Subcutaneous abdominal adipose tissue (tissue), 5 donors: ENCODE measurements at regions not wholly inside any gene's neighbourhood (a gene's known extent, or its start where the extent isn't known, plus 50 kb on each side); places are given as distances from the start of the nearest gene placed in this dataset.

Experiments
- H3K27ac ChIP-seq: one replicate; pipeline ENCODE4 v1.7.0; 2013; ENCODE audit warnings: low read depth, mild to moderate bottlenecking, inconsistent platforms, low read length, moderate library complexity
- H3K27me3 ChIP-seq, 5 donors: one replicate each; pipeline ENCODE4 v1.7.0; 2013; ENCODE audit warnings: low read length in 5 of 5, inconsistent platforms in 1 of 5; ENCODE audit not compliant: control insufficient read depth in 5 of 5, insufficient read depth in 4 of 5
- H3K36me3 ChIP-seq, 5 donors: one replicate each; pipeline ENCODE4 v1.7.0; 2013; ENCODE audit warnings: low read length in 5 of 5; ENCODE audit not compliant: control insufficient read depth in 5 of 5, insufficient read depth in 5 of 5
- H3K4me1 ChIP-seq, 5 donors: one replicate each; pipeline ENCODE4 v1.7.0; 2013; ENCODE audit warnings: low read length in 5 of 5, mild to moderate bottlenecking in 3 of 5, moderate library complexity in 1 of 5; ENCODE audit not compliant: control insufficient read depth in 5 of 5, insufficient read depth in 5 of 5
- H3K4me3 ChIP-seq, 5 donors: one replicate each; pipeline ENCODE4 v1.7.0; 2013; ENCODE audit warnings: low read length in 5 of 5, low read depth in 1 of 5
- H3K9ac ChIP-seq, 5 donors: one replicate each; pipeline ENCODE4 v1.7.0; 2013; ENCODE audit warnings: low read length in 5 of 5, mild to moderate bottlenecking in 4 of 5, moderate library complexity in 3 of 5
- H3K9me3 ChIP-seq, 5 donors: one replicate each; pipeline ENCODE4 v1.7.0; 2013; ENCODE audit warnings: low read length in 5 of 5; ENCODE audit not compliant: control insufficient read depth in 5 of 5
- donor health status: healthy.
- donor health status: healthy.
- donor health status: healthy.
- donor health status: healthy.
- donor health status: healthy.

GRCh38 chr10:61839916-61840315 lies 61.6 kb upstream of the ARID5B start:
- H3K36me3 ChIP-seq, result no peaks in the 10 kb centered on the region
- H3K27me3 ChIP-seq, result no peaks in the 10 kb centered on the region
- H3K9ac ChIP-seq, result no peak overlapping the region
- H3K27ac ChIP-seq, result no peak overlapping the region
- H3K4me1 ChIP-seq, result peaks cover 2 to 26% (median 12%) of the 10 kb centered on the region in 5 donors
- H3K4me3 ChIP-seq, result no peak overlapping the region
- no peaks in the 10 kb centered on the region for H3K9me3 ChIP-seq

GRCh38 chr10:61840403-61840802 lies 61.1 kb upstream of the ARID5B start:
- Histone ChIP-seq H3K9me3 (no peaks in the 10 kb centered on the region), H3K27ac (no peak overlapping the region), H3K36me3 (no peaks in the 10 kb centered on the region), H3K9ac (no peak overlapping the region), H3K4me1 (peaks cover 0 to 22% (median 11%) of the 10 kb centered on the region in 5 donors), H3K4me3 (no peak overlapping the region), H3K27me3 (no peaks in the 10 kb centered on the region)

GRCh38 chr10:61841338-61841875 lies 60.1 kb upstream of the ARID5B start:
- Histone ChIP-seq H3K4me3 (no peak overlapping the region), H3K9me3 (no peaks in the 10 kb centered on the region), H3K27me3 (no peaks in the 10 kb centered on the region), H3K36me3 (no peaks in the 10 kb centered on the region), H3K4me1 (peaks cover 0 to 16% (median 8%) of the 10 kb centered on the region in 5 donors), H3K9ac (no peak overlapping the region), H3K27ac (no peak overlapping the region)

- Histone ChIP-seq H3K9ac (no peak overlapping the region), H3K4me1 (peaks cover 0 to 3% (median 0%) of the 10 kb centered on the region in 5 donors), H3K27ac (no peak overlapping the region)
Measured at GRCh38 chr10:61842755-61843497, 58.6 kb upstream of the ARID5B start.

GRCh38 chr10:61844116-61844822 lies 57.2 kb upstream of the ARID5B start:
- H3K27ac ChIP-seq, result no peak overlapping the region
- no peaks in the 10 kb centered on the region for H3K4me1 ChIP-seq
- H3K9ac ChIP-seq, result no peak overlapping the region
- no peaks in the 10 kb centered on the region for H3K9me3 ChIP-seq
- no peaks in the 10 kb centered on the region for H3K36me3 ChIP-seq
- H3K4me3 ChIP-seq, result no peak overlapping the region
- H3K27me3 ChIP-seq, result no peaks in the 10 kb centered on the region

More at GRCh38 chr10:61842755-61843497, 58.6 kb upstream of the ARID5B start:
- no peaks in the 10 kb centered on the region for H3K36me3 ChIP-seq
- H3K9me3 ChIP-seq, result no peaks in the 10 kb centered on the region
- no peak overlapping the region for H3K4me3 ChIP-seq
- no peaks in the 10 kb centered on the region for H3K27me3 ChIP-seq

GRCh38 chr10:61845196-61845949 lies 56.1 kb upstream of the ARID5B start:
- Histone ChIP-seq H3K36me3 (no peaks in the 10 kb centered on the region), H3K9ac (no peak overlapping the region), H3K27me3 (no peaks in the 10 kb centered on the region), H3K4me1 (no peaks in the 10 kb centered on the region), H3K9me3 (no peaks in the 10 kb centered on the region), H3K4me3 (no peak overlapping the region), H3K27ac (no peak overlapping the region)

- Histone ChIP-seq H3K27me3 (no peaks in the 10 kb centered on the region), H3K9me3 (no peaks in the 10 kb centered on the region), H3K4me3 (no peak overlapping the region), H3K36me3 (no peaks in the 10 kb centered on the region), H3K4me1 (no peaks in the 10 kb centered on the region), H3K27ac (no peak overlapping the region), H3K9ac (no peak overlapping the region)
Measured at GRCh38 chr10:61845950-61846268, 55.6 kb upstream of the ARID5B start.

GRCh38 chr10:61846370-61847031 lies 55.0 kb upstream of the ARID5B start:
- no peak overlapping the region for H3K27ac ChIP-seq

GRCh38 chr10:61847087-61847486 lies 54.4 kb upstream of the ARID5B start:
- no peaks in the 10 kb centered on the region for H3K9me3 ChIP-seq
- no peaks in the 10 kb centered on the region for H3K27me3 ChIP-seq
- H3K4me3 ChIP-seq, result no peak overlapping the region
- no peaks in the 10 kb centered on the region for H3K36me3 ChIP-seq
- H3K4me1 ChIP-seq, result no peaks in the 10 kb centered on the region
- H3K9ac ChIP-seq, result no peak overlapping the region
- H3K27ac ChIP-seq, result no peak overlapping the region

More at GRCh38 chr10:61846370-61847031, 55.0 kb upstream of the ARID5B start:
- Histone ChIP-seq H3K9ac (no peak overlapping the region), H3K4me1 (no peaks in the 10 kb centered on the region), H3K9me3 (no peaks in the 10 kb centered on the region), H3K27me3 (no peaks in the 10 kb centered on the region), H3K4me3 (no peak overlapping the region), H3K36me3 (no peaks in the 10 kb centered on the region)
